Loucy (cell line): ENCODE measurements at regions not wholly inside any gene's neighbourhood (a gene's known extent, or its start where the extent isn't known, plus 50 kb on each side); places are given as distances from the start of the nearest gene placed in this dataset.

Experiments used
- H2AFZ ChIP-seq: fragments of 200-600 bp; sonication (generic); 2 replicates; pipeline ENCODE4 v1.6.0; 2016; ENCODE audit warnings: antibody characterized with exemption, mild to moderate bottlenecking, low read length, moderate library complexity
- H3F3A ChIP-seq: fragments of 200-600 bp; 2 replicates; pipeline ENCODE4 v1.6.0; 2016; ENCODE audit warnings: antibody characterized with exemption, low read depth, mild to moderate bottlenecking
- H3K27me3 ChIP-seq: fragments of 200-600 bp; sonication (generic); 2 replicates; pipeline ENCODE4 v1.6.1; 2014; ENCODE audit warnings: low read length, mild to moderate bottlenecking; ENCODE audit not compliant: insufficient read depth, poor library complexity, severe bottlenecking
- H3K36me3 ChIP-seq: fragments of 200-600 bp; sonication (generic); 2 replicates; pipeline ENCODE4 v1.6.1; 2016; ENCODE audit warnings: low read length; ENCODE audit not compliant: insufficient read depth
- H3K4me1 ChIP-seq: fragments of 200-600 bp; sonication (generic); 2 replicates; pipeline ENCODE4 v1.5.1; 2014; ENCODE audit warnings: low read length, mild to moderate bottlenecking; ENCODE audit not compliant: insufficient read depth, poor library complexity, severe bottlenecking
- H3K4me2 ChIP-seq: fragments of 200-600 bp; sonication (generic); 2 replicates; pipeline ENCODE4 v1.6.0; 2014; ENCODE audit warnings: antibody characterized with exemption, low read length, low read depth, mild to moderate bottlenecking; ENCODE audit not compliant: poor library complexity, severe bottlenecking
- H3K4me3 ChIP-seq: fragments of 200-600 bp; sonication (generic); 2 replicates; pipeline ENCODE4 v1.5.1; 2014; ENCODE audit warnings: low read length, mild to moderate bottlenecking, mixed read lengths; ENCODE audit not compliant: poor library complexity, severe bottlenecking
- H3K79me2 ChIP-seq: fragments of 200-600 bp; sonication (generic); 2 replicates; pipeline ENCODE4 v1.6.1; 2014; ENCODE audit warnings: low read length; ENCODE audit not compliant: insufficient read depth
- H3K9ac ChIP-seq: fragments of 200-600 bp; sonication (generic); 2 replicates; pipeline ENCODE4 v1.6.0; 2014; ENCODE audit warnings: mild to moderate bottlenecking, low read depth, low read length, moderate library complexity; ENCODE audit not compliant: poor library complexity, severe bottlenecking
- H3K9me2 ChIP-seq: fragments of 200-600 bp; sonication (generic); replicated peaks from 2 replicates; pipeline ENCODE4 v1.6.1; 2016; ENCODE audit warnings: low read depth, low read length, mixed read lengths
- H3K9me3 ChIP-seq: fragments of 200-600 bp; sonication (generic); 2 replicates; pipeline ENCODE4 v1.6.1; 2014; ENCODE audit warnings: mild to moderate bottlenecking, antibody characterized with exemption, low read length, low read depth; ENCODE audit not compliant: insufficient read depth
- H4K20me1 ChIP-seq: fragments of 200-600 bp; sonication (generic); 2 replicates; pipeline ENCODE4 v1.6.0; 2014; ENCODE audit warnings: antibody characterized with exemption, low read length, mild to moderate bottlenecking; ENCODE audit not compliant: insufficient read depth, poor library complexity, severe bottlenecking
- CTCF ChIP-seq: fragments of 200-600 bp; sonication (generic); conservative IDR thresholded peaks from 2 replicates; pipeline ENCODE4 v1.5.1; 2014; ENCODE audit warnings: mild to moderate bottlenecking, antibody characterized with exemption, low read length
- EZH2phosphoT487 ChIP-seq: fragments of 200-600 bp; IDR thresholded peaks from 2 replicates; pipeline ENCODE4 v1.6.1; 2018; ENCODE audit warnings: antibody characterized with exemption, mild to moderate bottlenecking, moderate library complexity, borderline replicate concordance

GRCh38 chr4:136670265-136670664 is 862.0 kb downstream of the PCDH18 start:
- no peak overlapping the region for H3K4me3 ChIP-seq
- H3K9me3 ChIP-seq, result no peaks in the 10 kb centered on the region
- no peak overlapping the region for H3K9ac ChIP-seq
- H3K36me3 ChIP-seq, result no peaks in the 10 kb centered on the region
- TF ChIP-seq EZH2phosphoT487 (no peak), CTCF (no peak)
- H3K79me2 ChIP-seq, result no peaks in the 10 kb centered on the region
- no peaks in the 10 kb centered on the region for H3K9me2 ChIP-seq
- no peak overlapping the region for H2AFZ ChIP-seq
- H3K4me1 ChIP-seq, result no peaks in the 10 kb centered on the region
- H4K20me1 ChIP-seq, result no peaks in the 10 kb centered on the region
- H3K4me2 ChIP-seq, result no peak overlapping the region
- no peaks in the 10 kb centered on the region for H3F3A ChIP-seq
- no peaks in the 10 kb centered on the region for H3K27me3 ChIP-seq

GRCh38 chr4:136664988-136665387 is 867.3 kb downstream of the PCDH18 start:
- TF ChIP-seq CTCF (no peak), EZH2phosphoT487 (no peak)
- Histone ChIP-seq H3K27me3 (no peaks in the 10 kb centered on the region), H3K36me3 (no peaks in the 10 kb centered on the region), H3K9me2 (no peaks in the 10 kb centered on the region), H3F3A (no peaks in the 10 kb centered on the region), H3K4me3 (no peak overlapping the region), H4K20me1 (no peaks in the 10 kb centered on the region), H2AFZ (no peak overlapping the region), H3K9me3 (no peaks in the 10 kb centered on the region), H3K79me2 (no peaks in the 10 kb centered on the region), H3K4me1 (no peaks in the 10 kb centered on the region), H3K9ac (no peak overlapping the region), H3K4me2 (no peak overlapping the region)

GRCh38 chr4:136662539-136662938 is 869.8 kb downstream of the PCDH18 start:
- no peak for TF ChIP-seq EZH2phosphoT487
- TF ChIP-seq CTCF, result no peak
- Histone ChIP-seq H3K36me3 (no peaks in the 10 kb centered on the region), H3F3A (no peaks in the 10 kb centered on the region), H3K9me2 (no peaks in the 10 kb centered on the region), H3K27me3 (no peaks in the 10 kb centered on the region), H4K20me1 (no peaks in the 10 kb centered on the region), H3K79me2 (no peaks in the 10 kb centered on the region), H3K4me1 (no peaks in the 10 kb centered on the region), H3K4me2 (no peak overlapping the region), H3K9me3 (no peaks in the 10 kb centered on the region), H2AFZ (no peak overlapping the region), H3K4me3 (no peak overlapping the region), H3K9ac (no peak overlapping the region)
